GM19372 (cell line): ENCODE measurements at regions not wholly inside any gene's neighbourhood (a gene's known extent, or its start where the extent isn't known, plus 50 kb on each side); places are given as distances from the start of the nearest gene placed in this dataset.

ENCODE experiments used
- ATAC-seq: cut with Tn5 transposase; IDR thresholded peaks from one replicate; pipeline ENCODE4 v1.9.1; 2021; ENCODE audit warnings: mild to moderate bottlenecking, low read depth, moderate library complexity; ENCODE audit not compliant: unreplicated experiment

GRCh38 chr5:87095787-87096186 is 171.9 kb upstream of the RASA1 start:
- ATAC-seq, result no peak

- ATAC-seq, result no peak
Observed at GRCh38 chr5:87097664-87098063, 170.0 kb upstream of the RASA1 start.

- no peak for ATAC-seq
Observed at GRCh38 chr5:87099291-87099839, 168.3 kb upstream of the RASA1 start.

GRCh38 chr5:87099968-87100367 is 167.7 kb upstream of the RASA1 start:
- no peak for ATAC-seq

GRCh38 chr5:87101321-87101720 is 166.4 kb upstream of the RASA1 start:
- ATAC-seq, result no peak

- ATAC-seq, result no peak
Observed at GRCh38 chr5:87102841-87103240, 164.8 kb upstream of the RASA1 start.

- ATAC-seq, result peak; percentile 93
Observed at GRCh38 chr5:87103616-87104287, 163.9 kb upstream of the RASA1 start.

GRCh38 chr5:87105577-87105976 is 162.1 kb upstream of the RASA1 start:
- ATAC-seq, result no peak

- no peak for ATAC-seq
Observed at GRCh38 chr5:87109746-87110145, 157.9 kb upstream of the RASA1 start.

GRCh38 chr5:87110721-87111120 is 157.0 kb upstream of the RASA1 start:
- ATAC-seq, result no peak

GRCh38 chr5:87113861-87114260 is 153.8 kb upstream of the RASA1 start:
- ATAC-seq, result no peak

GRCh38 chr5:87114631-87115030 is 153.1 kb upstream of the RASA1 start:
- no peak for ATAC-seq

- no peak for ATAC-seq
Observed at GRCh38 chr5:87115839-87116364, 151.8 kb upstream of the RASA1 start.

- peak; percentile 67 for ATAC-seq
Observed at GRCh38 chr5:87116825-87117512, 150.7 kb upstream of the RASA1 start.

- no peak for ATAC-seq
Observed at GRCh38 chr5:87119588-87119987, 148.1 kb upstream of the RASA1 start.

- no peak for ATAC-seq
Observed at GRCh38 chr5:87120518-87121303, 147.0 kb upstream of the RASA1 start.

- peak; percentile 57 for ATAC-seq
Observed at GRCh38 chr5:87121304-87122150, 146.2 kb upstream of the RASA1 start.

GRCh38 chr5:87122151-87122977 is 145.3 kb upstream of the RASA1 start:
- no peak for ATAC-seq

GRCh38 chr5:87125766-87126165 is 141.9 kb upstream of the RASA1 start:
- ATAC-seq, result no peak
